IPS DF 19.7 (cell line): ENCODE measurements at regions not wholly inside any gene's neighbourhood (a gene's known extent, or its start where the extent isn't known, plus 50 kb on each side); places are given as distances from the start of the nearest gene placed in this dataset.
A peak's percentile ranks its signal among the peaks of the same experiment; 100 is the strongest.

Experiments
- DNase-seq: peaks from one replicate; pipeline ENCODE4 v3.0.0-alpha.2; 2013; ENCODE audit warnings: low read depth, low spot score

DNA sequence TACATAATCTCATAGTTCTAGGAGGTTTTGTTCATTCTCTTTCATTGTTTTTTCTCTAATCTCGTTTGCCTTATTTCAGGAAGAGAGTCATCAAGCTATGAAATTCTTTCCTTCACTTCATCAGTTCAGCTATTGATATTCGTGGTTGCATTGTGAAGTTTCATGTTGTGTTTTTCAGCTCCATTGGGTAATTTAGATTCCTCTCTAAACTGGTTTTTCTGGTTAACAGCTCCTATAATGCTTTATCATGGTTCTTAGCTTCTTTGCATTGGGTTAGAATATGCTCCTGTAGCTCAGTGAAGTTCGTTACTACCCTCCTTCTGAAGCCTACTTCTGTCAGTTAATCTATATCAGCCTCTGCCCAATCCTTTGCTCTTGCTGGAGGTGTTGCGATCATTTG, 69.4 kb upstream of the CD96 start:
- DNase-seq: no peak

DNA sequence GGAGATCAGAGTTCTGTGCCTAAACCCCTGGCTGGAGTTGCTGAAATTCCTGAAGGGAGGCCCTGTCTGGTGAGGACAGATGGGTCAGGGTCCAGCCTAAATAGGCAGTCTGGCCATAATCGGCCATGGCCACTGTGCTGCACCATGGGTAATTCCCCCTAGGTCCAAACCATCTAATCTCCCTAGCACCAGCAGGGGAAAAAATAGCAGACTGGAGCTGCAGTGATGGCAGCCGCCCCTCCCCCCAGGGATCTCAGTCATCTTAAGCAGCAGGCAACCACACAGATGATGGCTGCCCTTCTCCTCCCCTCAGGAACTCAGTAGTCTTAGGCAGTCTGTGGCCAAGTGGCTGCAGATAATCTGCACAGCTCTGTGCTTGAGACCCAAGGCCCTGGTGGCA, 68.4 kb upstream of the CD96 start:
- peak; percentile 7 for DNase-seq

DNA sequence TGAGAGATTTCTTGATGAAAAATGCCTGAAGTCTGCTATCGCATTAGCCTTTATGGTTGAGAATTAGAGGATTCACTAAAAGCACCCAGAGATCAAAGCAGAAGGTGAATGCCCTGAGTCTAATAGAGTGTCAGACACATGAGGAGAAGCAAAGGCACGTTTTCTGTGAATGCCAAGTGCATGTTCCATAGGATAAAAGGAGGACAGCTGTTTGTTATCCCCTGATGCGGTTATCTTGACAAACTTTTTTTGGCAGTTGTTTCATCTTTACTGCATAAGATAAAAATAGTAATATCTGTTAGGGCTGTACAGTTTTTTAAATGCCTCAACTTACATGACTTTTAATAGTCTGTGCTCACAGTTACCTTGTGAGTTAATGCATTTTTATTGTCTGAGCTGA, 65.3 kb upstream of the CD96 start:
- no peak for DNase-seq

- DNase-seq: no peak
These were observed 61.9 kb upstream of the CD96 start for GRCh38 chr3:111480091-111480490.

DNA sequence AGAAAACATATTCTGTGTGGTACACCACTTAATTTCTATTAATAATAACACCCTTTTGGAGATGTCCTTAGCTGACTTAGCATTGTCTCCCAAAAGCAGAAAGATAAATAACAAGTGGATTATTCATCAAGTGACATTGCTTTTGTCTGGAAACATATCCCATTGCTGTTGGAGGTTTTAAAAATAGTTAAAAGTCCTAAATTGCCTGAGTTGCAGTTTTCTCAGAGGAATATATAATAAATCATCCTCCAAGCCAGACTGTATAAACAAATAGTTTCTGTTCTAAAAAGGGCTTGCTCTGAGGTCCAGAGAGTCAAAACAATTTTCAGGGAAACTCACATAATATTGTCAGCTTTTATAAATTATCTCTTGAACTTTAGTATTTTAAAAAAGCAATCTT, 60.4 kb upstream of the CD96 start:
- DNase-seq: no peak

DNA sequence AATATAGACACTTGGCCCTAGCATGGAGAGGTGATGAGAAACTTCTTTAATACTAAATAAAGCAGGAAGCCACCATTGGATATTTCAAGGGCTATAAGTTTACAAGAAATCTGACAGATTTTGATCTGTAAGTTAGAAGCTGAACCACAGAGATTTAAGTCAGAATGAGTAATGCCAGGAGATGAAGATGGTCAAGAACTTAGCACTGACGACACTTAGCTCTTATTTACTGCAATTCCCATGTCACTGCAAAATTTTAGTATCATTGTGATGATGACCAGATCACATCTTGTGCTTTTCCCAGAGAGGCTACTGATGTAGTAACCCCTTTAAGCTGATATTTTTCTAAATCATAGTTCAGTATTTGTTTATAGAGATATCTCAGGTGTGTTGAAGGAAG, 59.4 kb upstream of the CD96 start:
- no peak for DNase-seq

DNA sequence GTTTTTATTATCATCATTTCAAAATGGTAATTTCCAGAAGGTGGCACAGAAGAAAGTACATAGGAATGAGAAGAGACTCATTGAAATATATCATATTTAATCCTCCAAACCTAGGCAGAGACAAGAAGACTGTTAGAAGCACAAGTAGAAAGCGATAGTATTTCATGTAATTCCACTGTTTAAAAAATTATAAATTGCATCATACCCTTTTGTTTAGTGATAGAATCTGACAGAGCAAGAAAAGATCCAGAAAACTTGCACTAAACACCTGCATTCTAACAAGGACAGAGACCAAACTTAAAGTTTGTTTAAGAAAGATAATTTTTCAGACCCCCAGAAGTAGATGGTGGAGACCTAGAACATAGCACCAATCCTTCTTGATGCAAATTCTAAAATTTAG, 56.9 kb upstream of the CD96 start:
- DNase-seq: no peak
